CD14-positive monocyte (primary cell): ENCODE measurements at regions not wholly inside any gene's neighbourhood (a gene's known extent, or its start where the extent isn't known, plus 50 kb on each side); places are given as distances from the start of the nearest gene placed in this dataset.

Experiments used
- DNase-seq, 3 donors: peaks; one replicate each; pipeline ENCODE4 v3.0.0-alpha.2; 2011 to 2022
- H2AFZ ChIP-seq: 2 replicates; pipeline ENCODE4 v1.6.0; 2012; ENCODE audit warnings: mild to moderate bottlenecking, low read depth, low read length, inconsistent platforms; ENCODE audit not compliant: insufficient read depth, poor library complexity, severe bottlenecking
- H3K27ac ChIP-seq, 2 donors: 1 replicate in 1 of 2; 2 replicates in 1 of 2; pipeline ENCODE4 v1.5.1; 2012 to 2013; ENCODE audit warnings: low read length in 2 of 2, control low read depth in 1 of 2, inconsistent platforms in 1 of 2, low read depth in 1 of 2, mild to moderate bottlenecking in 1 of 2
- H3K27me3 ChIP-seq, 2 donors: one replicate each; pipeline versions ENCODE4 v1.6.0 to v1.6.1; 2011 to 2013; ENCODE audit warnings: low read length in 2 of 2; ENCODE audit not compliant: control insufficient read depth in 2 of 2, insufficient read depth in 2 of 2
- H3K36me3 ChIP-seq, 2 donors: replicated peaks in 1 of 2; 1 replicate in 1 of 2; 2 replicates in 1 of 2; pipeline versions ENCODE4 v1.5.1 to v1.6.1; 2012 to 2013; ENCODE audit warnings: low read length in 2 of 2, control low read depth in 1 of 2, inconsistent platforms in 1 of 2, mild to moderate bottlenecking in 1 of 2; ENCODE audit not compliant: insufficient read depth in 2 of 2, control insufficient read depth in 1 of 2
- H3K4me1 ChIP-seq, 2 donors: 1 replicate in 1 of 2; 2 replicates in 1 of 2; pipeline versions ENCODE4 v1.5.1 to v1.6.1; 2012 to 2013; ENCODE audit warnings: low read length in 2 of 2, control low read depth in 1 of 2, inconsistent platforms in 1 of 2, mild to moderate bottlenecking in 1 of 2, moderate library complexity in 1 of 2; ENCODE audit not compliant: insufficient read depth in 2 of 2, control insufficient read depth in 1 of 2
- H3K4me2 ChIP-seq: replicated peaks from 2 replicates; pipeline ENCODE3; 2012; ENCODE audit warnings: low read length, moderate library complexity, mild to moderate bottlenecking; ENCODE audit not compliant: poor library complexity, severe bottlenecking; ENCODE audit errors: extremely low read depth
- H3K4me3 ChIP-seq, 3 experiments: fragments of 200-600 bp in 1 of 3; sonication (generic) in 1 of 3; replicated peaks in 1 of 3; 1 replicate in 2 of 3; 2 replicates in 1 of 3; pipeline ENCODE4 v1.5.1; 2011 to 2013; ENCODE audit warnings: low read length in 3 of 3, mild to moderate bottlenecking in 3 of 3, control low read depth in 2 of 3, low read depth in 2 of 3, inconsistent platforms in 1 of 3, moderate library complexity in 1 of 3
- H3K79me2 ChIP-seq: 2 replicates; pipeline ENCODE4 v1.6.0; 2012; ENCODE audit warnings: mild to moderate bottlenecking, control low read depth, inconsistent platforms, low read length, moderate library complexity; ENCODE audit not compliant: insufficient read depth
- H3K9ac ChIP-seq: 2 replicates; pipeline ENCODE4 v1.6.0; 2017; ENCODE audit warnings: low read length, mild to moderate bottlenecking; ENCODE audit not compliant: insufficient read depth, poor library complexity, severe bottlenecking
- H3K9me3 ChIP-seq, 2 donors: replicated peaks in 1 of 2; 1 replicate in 1 of 2; 2 replicates in 1 of 2; pipeline versions ENCODE4 v1.5.1 to v1.6.1; 2012 to 2013; ENCODE audit warnings: low read length in 2 of 2, control low read depth in 1 of 2; ENCODE audit not compliant: control insufficient read depth in 1 of 2, insufficient read depth in 1 of 2
- H4K20me1 ChIP-seq: 2 replicates; pipeline ENCODE4 v1.6.0; 2012; ENCODE audit warnings: mild to moderate bottlenecking, low read length, control low read depth, moderate library complexity; ENCODE audit not compliant: insufficient read depth
- H3K27ac Mint-ChIP-seq, 7 donors: one replicate each; pipeline ENCODE4 v1.8.0; 2020; ENCODE audit warnings: mild to moderate bottlenecking in 7 of 7, mixed read lengths in 7 of 7, moderate library complexity in 6 of 7, inconsistent platforms in 2 of 7
- H3K27me3 Mint-ChIP-seq, 3 donors: one replicate each; pipeline ENCODE4 v1.8.0; 2021 to 2022; ENCODE audit warnings: low read depth in 3 of 3, mild to moderate bottlenecking in 3 of 3, mixed read lengths in 3 of 3, moderate library complexity in 3 of 3, inconsistent platforms in 1 of 3
- H3K36me3 Mint-ChIP-seq, 2 donors: one replicate each; pipeline ENCODE4 v1.8.0; 2020; ENCODE audit warnings: mixed read lengths in 2 of 2, inconsistent platforms in 1 of 2, mild to moderate bottlenecking in 1 of 2
- H3K4me1 Mint-ChIP-seq: one replicate; pipeline ENCODE4 v1.8.0; 2020; ENCODE audit warnings: mild to moderate bottlenecking, mixed read lengths
- H3K4me3 Mint-ChIP-seq, 2 donors: one replicate each; pipeline ENCODE4 v1.8.0; 2020; ENCODE audit warnings: mild to moderate bottlenecking in 2 of 2, mixed read lengths in 2 of 2, moderate library complexity in 1 of 2
- H3K9me3 Mint-ChIP-seq, 7 donors: one replicate each; pipeline ENCODE4 v1.8.0; 2020 to 2022; ENCODE audit warnings: mixed read lengths in 7 of 7, mild to moderate bottlenecking in 6 of 7, moderate library complexity in 6 of 7, inconsistent platforms in 2 of 7
- CTCF ChIP-seq: fragments of 200-600 bp; IDR thresholded peaks from one replicate; pipeline ENCODE4 v1.8.0; 2022; ENCODE audit warnings: antibody characterized with exemption, mild to moderate bottlenecking
- WGBS: methylation state at CpG from one replicate; pipeline ENCODE4 v1.1.5; 2013; ENCODE audit warnings: missing lambda C conversion rate; ENCODE audit not compliant: insufficient coverage; 5-methylcytosine and 5-hydroxymethylcytosine counted together
- intact Hi-C, 2 donors: fragments of 100-400 bp; cut with micrococcal nuclease; formaldehyde crosslinking; loops; one replicate each; pipeline versions ENCODE4 v1.15.0 to v1.15.1; 2023

- Histone ChIP-seq H3K27me3 (no peaks in the 10 kb centered on the region), H3K9me3 (no peaks in the 10 kb centered on the region)
- no peak for TF ChIP-seq CTCF
Observed at GRCh38 chr6:25181923-25182322, 97.3 kb upstream of the CARMIL1 start.

GRCh38 chr6:25186919-25187318 is 92.3 kb upstream of the CARMIL1 start:
- H3K27ac ChIP-seq = no peak overlapping the region
- Mint-ChIP-seq H3K9me3 (no peaks in the 10 kb centered on the region), H3K4me1 (peaks cover 7% of the 10 kb centered on the region), H3K36me3 (no peaks in the 10 kb centered on the region), H3K27me3 (no peaks in the 10 kb centered on the region), H3K27ac (no peak overlapping the region), H3K4me3 (no peak overlapping the region)
- no peak overlapping the region for H3K9ac ChIP-seq
- H3K79me2 ChIP-seq = no peaks in the 10 kb centered on the region
- H3K4me3 ChIP-seq = no peak overlapping the region
- 92% methylated on average over 2 of the region's 2 CpGs for whole genome bisulfite sequencing
- no peaks in the 10 kb centered on the region for H3K4me1 ChIP-seq
- no peaks in the 10 kb centered on the region for H3K36me3 ChIP-seq
- no peak for DNase-seq
- H3K27me3 ChIP-seq = no peaks in the 10 kb centered on the region
- no peak overlapping the region for H2AFZ ChIP-seq
- no peaks in the 10 kb centered on the region for H4K20me1 ChIP-seq
- intact Hi-C loops = no loop called here
- H3K4me2 ChIP-seq = no peak overlapping the region
- TF ChIP-seq CTCF = no peak
- no peaks in the 10 kb centered on the region for H3K9me3 ChIP-seq

More at GRCh38 chr6:25181923-25182322, 97.3 kb upstream of the CARMIL1 start:
- H3K4me1 Mint-ChIP-seq = peaks cover 46% of the 10 kb centered on the region
- Histone ChIP-seq H2AFZ (no peak overlapping the region), H4K20me1 (no peaks in the 10 kb centered on the region), H3K36me3 (no peaks in the 10 kb centered on the region), H3K4me2 (no peak overlapping the region), H3K79me2 (no peaks in the 10 kb centered on the region), H3K4me1 (peaks cover 23 to 39% of the 10 kb centered on the region in 2 donors), H3K9ac (no peak overlapping the region), H3K4me3 (no peak overlapping the region), H3K27ac (no peak overlapping the region)
- no peak overlapping the region for H3K27ac Mint-ChIP-seq
- no peaks in the 10 kb centered on the region for H3K36me3 Mint-ChIP-seq
- intact Hi-C loops = no loop called here
- H3K4me3 Mint-ChIP-seq = no peak overlapping the region
- WGBS = no CpG with 5 or more reads among the region's 1 CpG
- DNase-seq = no peak
- peaks cover 0 to 5% (median 3%) of the 10 kb centered on the region in 7 donors for H3K9me3 Mint-ChIP-seq
- peaks cover 0 to 7% (median 4%) of the 10 kb centered on the region in 3 donors for H3K27me3 Mint-ChIP-seq
